H1 (cell line): ENCODE measurements at regions not wholly inside any gene's neighbourhood (a gene's known extent, or its start where the extent isn't known, plus 50 kb on each side); places are given as distances from the start of the nearest gene placed in this dataset.

ENCODE experiments used
- CTCF ChIA-PET: fragments of 300-600 bp; sonication (Branson Sonifier 250); formaldehyde crosslinking; loops from one replicate; lab custom pipeline; 2021; ENCODE audit not compliant: partially characterized antibody; lab: Charles Lee
- POLR2A ChIA-PET: fragments of 300-600 bp; sonication (Branson Sonifier 250); formaldehyde crosslinking; loops from one replicate; lab custom pipeline; 2021; ENCODE audit warnings: inconsistent platforms; ENCODE audit not compliant: partially characterized antibody; lab: Charles Lee
- DNase-seq, 2 experiments: peaks; one replicate each; pipeline versions ENCODE4 v3.0.0 to v3.0.0-alpha.2; 2010 to 2022; ENCODE audit warnings: low spot score in 2 of 2, low read depth in 1 of 2, mixed read lengths in 1 of 2
- FAIRE-seq: peaks from 2 replicates; lab custom pipeline; 2011; peaks lifted over from hg19 to GRCh38; lab: Jason Lieb, UNC
- H2AFZ ChIP-seq: 2 replicates; pipeline ENCODE4 v1.8.1; 2012; ENCODE audit warnings: low read length, inconsistent platforms
- H2AK5ac ChIP-seq: 2 replicates; pipeline ENCODE4 v1.6.1; 2013; ENCODE audit warnings: low read depth, low read length
- H2BK120ac ChIP-seq: replicated peaks from 2 replicates; pipeline ENCODE3; 2013; ENCODE audit warnings: low read depth, low read length, inconsistent platforms
- H2BK12ac ChIP-seq: 2 replicates; pipeline ENCODE4 v1.6.1; 2013; ENCODE audit warnings: low read depth, low read length
- H2BK15ac ChIP-seq: 2 replicates; pipeline ENCODE4 v1.6.1; 2013; ENCODE audit warnings: low read length
- H2BK20ac ChIP-seq: 2 replicates; pipeline ENCODE4 v1.6.1; 2013; ENCODE audit warnings: low read length
- H2BK5ac ChIP-seq: 2 replicates; pipeline ENCODE4 v1.6.1; 2013; ENCODE audit warnings: low read depth, low read length
- H3K14ac ChIP-seq: 2 replicates; pipeline ENCODE4 v1.6.1; 2013; ENCODE audit warnings: inconsistent platforms; ENCODE audit not compliant: insufficient read length
- H3K18ac ChIP-seq: 2 replicates; pipeline ENCODE4 v1.6.1; 2013; ENCODE audit warnings: low read length; ENCODE audit errors: extremely low read depth
- H3K23ac ChIP-seq: 2 replicates; pipeline ENCODE4 v1.6.1; 2013; ENCODE audit warnings: inconsistent platforms; ENCODE audit not compliant: insufficient read length
- H3K23me2 ChIP-seq: 2 replicates; pipeline ENCODE4 v1.6.1; 2013; ENCODE audit warnings: low read depth, low read length
- H3K27ac ChIP-seq: 2 replicates; pipeline ENCODE4 v1.6.1; 2011; ENCODE audit warnings: low read depth, low read length, inconsistent platforms
- H3K27me3 ChIP-seq, 4 experiments: replicated peaks in 1 of 4; 1 replicate in 1 of 4; 2 replicates in 3 of 4; pipeline versions ENCODE4 v1.6.1 to v1.8.1; 2011 to 2013; ENCODE audit warnings: low read length in 3 of 4, mild to moderate bottlenecking in 3 of 4, inconsistent platforms in 2 of 4, mixed read lengths in 2 of 4, moderate library complexity in 1 of 4; ENCODE audit not compliant: control insufficient read depth in 3 of 4, insufficient read depth in 3 of 4; ENCODE audit errors: extremely low read depth in 1 of 4
- H3K36me3 ChIP-seq, 4 experiments: 2 replicates each; pipeline versions ENCODE4 v1.6.1 to v1.8.1; 2011 to 2013; ENCODE audit warnings: mild to moderate bottlenecking in 4 of 4, low read length in 3 of 4, moderate library complexity in 2 of 4, control low read depth in 1 of 4, inconsistent platforms in 1 of 4; ENCODE audit not compliant: insufficient read depth in 4 of 4, control insufficient read depth in 2 of 4
- H3K4ac ChIP-seq: replicated peaks from 2 replicates; pipeline ENCODE3; 2013; ENCODE audit warnings: low read length, low read depth, mixed read lengths, inconsistent platforms; ENCODE audit not compliant: insufficient read length
- H3K4me1 ChIP-seq, 4 experiments: replicated peaks in 1 of 4; 1 replicate in 1 of 4; 2 replicates in 3 of 4; pipeline versions ENCODE4 v1.6.1 to v1.8.1; 2011 to 2013; ENCODE audit warnings: low read length in 3 of 4, inconsistent platforms in 2 of 4, mixed read lengths in 1 of 4; ENCODE audit not compliant: insufficient read depth in 4 of 4, control insufficient read depth in 3 of 4
- H3K4me2 ChIP-seq, 2 experiments: 2 replicates each; pipeline versions ENCODE4 v1.6.1 to v1.8.1; 2011 to 2013; ENCODE audit warnings: low read depth in 2 of 2, low read length in 2 of 2, control low read depth in 1 of 2, inconsistent platforms in 1 of 2, mild to moderate bottlenecking in 1 of 2; ENCODE audit not compliant: insufficient read depth in 1 of 2
- H3K4me3 ChIP-seq, 4 experiments: fragments of 200-600, 300-600 bp in 1 of 4; sonication (generic), shearing (Covaris generic), sonication (Bioruptor Twin) in 1 of 4; 2 replicates each; pipeline versions ENCODE4 v1.5.1 to v1.8.1; 2011 to 2016; ENCODE audit warnings: low read length in 4 of 4, low read depth in 3 of 4, control low read depth in 2 of 4, inconsistent platforms in 2 of 4, mild to moderate bottlenecking in 2 of 4, mixed read lengths in 1 of 4, moderate library complexity in 1 of 4; ENCODE audit not compliant: insufficient read depth in 2 of 4; ENCODE audit errors: extremely low read depth in 1 of 4
- H3K56ac ChIP-seq: replicated peaks from 2 replicates; pipeline ENCODE3; 2013; ENCODE audit warnings: low read depth, mild to moderate bottlenecking, mixed read lengths, low read length, inconsistent platforms; ENCODE audit not compliant: insufficient read length
- H3K79me1 ChIP-seq: 2 replicates; pipeline ENCODE4 v1.6.1; 2013; ENCODE audit warnings: low read depth, low read length, control low read depth
- H3K79me2 ChIP-seq, 2 experiments: 2 replicates each; pipeline versions ENCODE4 v1.6.1 to v1.8.1; 2012 to 2013; ENCODE audit warnings: low read length in 2 of 2, mild to moderate bottlenecking in 2 of 2, inconsistent platforms in 1 of 2; ENCODE audit not compliant: insufficient read depth in 2 of 2, control insufficient read depth in 1 of 2
- H3K9ac ChIP-seq, 4 experiments: replicated peaks in 1 of 4; 1 replicate in 1 of 4; 2 replicates in 3 of 4; pipeline versions ENCODE4 v1.6.1 to v1.8.1; 2011 to 2013; ENCODE audit warnings: low read depth in 3 of 4, low read length in 3 of 4, control low read depth in 2 of 4, mild to moderate bottlenecking in 2 of 4, moderate library complexity in 2 of 4, inconsistent platforms in 1 of 4; ENCODE audit errors: extremely low read depth in 1 of 4
- H3K9me3 ChIP-seq, 2 experiments: 2 replicates each; pipeline versions ENCODE4 v1.6.1 to v1.8.1; 2012 to 2013; ENCODE audit warnings: mild to moderate bottlenecking in 2 of 2, moderate library complexity in 2 of 2, control low read depth in 1 of 2, inconsistent platforms in 1 of 2, low read depth in 1 of 2, low read length in 1 of 2, mixed read lengths in 1 of 2; ENCODE audit not compliant: insufficient read depth in 2 of 2
- H4K20me1 ChIP-seq, 2 experiments: replicated peaks in 1 of 2; 2 replicates each; pipeline versions ENCODE3 to v1.8.1; 2011 to 2013; ENCODE audit warnings: inconsistent platforms in 2 of 2, low read length in 2 of 2, mild to moderate bottlenecking in 1 of 2; ENCODE audit not compliant: insufficient read depth in 2 of 2, control insufficient read depth in 1 of 2
- H4K5ac ChIP-seq: 2 replicates; pipeline ENCODE4 v1.6.1; 2013; ENCODE audit warnings: low read length, low read depth, mixed read lengths, inconsistent platforms; ENCODE audit not compliant: insufficient read length
- H4K8ac ChIP-seq: 2 replicates; pipeline ENCODE4 v1.8.0; 2013; ENCODE audit warnings: mild to moderate bottlenecking, moderate library complexity, low read length, inconsistent platforms; ENCODE audit not compliant: insufficient read depth; ENCODE audit errors: extremely low read depth
- H4K91ac ChIP-seq: replicated peaks from 2 replicates; pipeline ENCODE3; 2013; ENCODE audit warnings: low read length, mixed read lengths, inconsistent platforms; ENCODE audit not compliant: insufficient read length
- CBX8 ChIP-seq: fragments of 300-800, 300-1000 bp; sonication (generic); IDR thresholded peaks from 2 replicates; pipeline ENCODE4 v1.7.1; 2016; ENCODE audit warnings: low read depth, low read length, borderline replicate concordance
- CHD2 ChIP-seq: IDR thresholded peaks from 2 replicates; pipeline ENCODE4 v1.6.1; 2012; ENCODE audit warnings: low read length, improper control_type of control experiment
- EP300 ChIP-seq, 2 experiments: IDR thresholded peaks; 1 replicate in 1 of 2; 2 replicates in 1 of 2; pipeline ENCODE4 v1.6.1; 2011 to 2012; ENCODE audit warnings: low read depth in 2 of 2, low read length in 2 of 2, mild to moderate bottlenecking in 2 of 2, borderline replicate concordance in 1 of 2, inconsistent platforms in 1 of 2, moderate library complexity in 1 of 2
- GABPA ChIP-seq: IDR thresholded peaks from 2 replicates; pipeline ENCODE4 v1.6.1; 2011; ENCODE audit warnings: mild to moderate bottlenecking, low read length, moderate library complexity, borderline replicate concordance; ENCODE audit not compliant: insufficient read depth
- GTF2F1 ChIP-seq: IDR thresholded peaks from 2 replicates; pipeline ENCODE4 v1.6.1; 2012; ENCODE audit warnings: low read depth, low read length, improper control_type of control experiment, borderline replicate concordance
- HDAC2 ChIP-seq, 2 experiments: fragments of 300-600 bp in 1 of 2; sonication (generic) in 1 of 2; IDR thresholded peaks; 2 replicates each; pipeline ENCODE4 v1.6.1; 2011 to 2012; ENCODE audit warnings: low read depth in 2 of 2, low read length in 2 of 2, mild to moderate bottlenecking in 2 of 2, moderate library complexity in 2 of 2, borderline replicate concordance in 1 of 2, inconsistent platforms in 1 of 2
- KDM4A ChIP-seq: IDR thresholded peaks from one replicate; pipeline ENCODE4 v1.7.1; 2012; ENCODE audit warnings: low read depth, mild to moderate bottlenecking, moderate library complexity, low read length, inconsistent platforms; ENCODE audit not compliant: severe bottlenecking
- RBBP5 ChIP-seq: IDR thresholded peaks from 2 replicates; pipeline ENCODE4 v1.7.1; 2012; ENCODE audit warnings: low read depth, mild to moderate bottlenecking, inconsistent platforms, low read length, moderate library complexity, borderline replicate concordance
- RNF2 ChIP-seq: fragments of 200-900, 300-1000 bp; sonication (generic); IDR thresholded peaks from 2 replicates; pipeline ENCODE4 v1.7.1; 2016; ENCODE audit warnings: borderline replicate concordance, low read depth, mild to moderate bottlenecking, antibody characterized with exemption, low read length; ENCODE audit not compliant: poor library complexity, severe bottlenecking; ENCODE audit errors: missing control alignments
- SIN3A ChIP-seq, 2 experiments: IDR thresholded peaks in 1 of 2; conservative IDR thresholded peaks in 1 of 2; 2 replicates each; pipeline ENCODE4 v1.6.1; 2011 to 2012; ENCODE audit warnings: low read length in 2 of 2, improper control_type of control experiment in 1 of 2, low read depth in 1 of 2, mild to moderate bottlenecking in 1 of 2
- TAF1 ChIP-seq: IDR thresholded peaks from 2 replicates; pipeline ENCODE4 v1.6.1; 2011; ENCODE audit warnings: mild to moderate bottlenecking, low read depth, low read length
- TCF12 ChIP-seq: IDR thresholded peaks from 2 replicates; pipeline ENCODE4 v1.6.1; 2011; ENCODE audit warnings: low read depth, mild to moderate bottlenecking, low read length
- YY1 ChIP-seq: IDR thresholded peaks from 2 replicates; pipeline ENCODE4 v1.6.1; 2011; ENCODE audit warnings: low read depth, mild to moderate bottlenecking, low read length
- ZNF274 ChIP-seq: IDR thresholded peaks from 2 replicates; pipeline ENCODE4 v1.7.0; 2012; ENCODE audit warnings: low read length, borderline replicate concordance; ENCODE audit errors: extremely low read depth
- WGBS, 2 experiments: shearing (Covaris generic) in 1 of 2; methylation state at CpG; one replicate each; pipeline versions ENCODE4 v1.1.6 to v1.1.7; 2013 to 2015; ENCODE audit warnings: low lambda C conversion rate in 2 of 2, mixed read lengths in 2 of 2, inconsistent platforms in 1 of 2, low coverage in 1 of 2, missing lambda C conversion rate in 1 of 2; ENCODE audit not compliant: insufficient replicate concordance in 2 of 2, insufficient coverage in 1 of 2, insufficient read length in 1 of 2; ENCODE audit errors: extremely low coverage in 1 of 2, missing lambda C conversion rate in 1 of 2; 5-methylcytosine and 5-hydroxymethylcytosine counted together

- Histone ChIP-seq H2BK120ac (no peak overlapping the region), H2BK20ac (no peak overlapping the region), H3K27me3 (no peaks in the 10 kb centered on the region; a peak in 1 of 7 replicates), H3K4me3 (no peak overlapping the region), H3K9me3 (no peaks in the 10 kb centered on the region), H3K23me2 (no peaks in the 10 kb centered on the region), H2BK5ac (no peak overlapping the region), H3K27ac (no peak overlapping the region), H3K23ac (no peak overlapping the region), H2BK12ac (no peak overlapping the region), H3K18ac (no peak overlapping the region), H4K8ac (no peak overlapping the region), H4K20me1 (no peaks in the 10 kb centered on the region), H2AFZ (no peak overlapping the region), H3K14ac (no peak overlapping the region), H4K91ac (no peak overlapping the region), H3K79me1 (no peaks in the 10 kb centered on the region), H3K79me2 (no peaks in the 10 kb centered on the region), H3K4ac (no peak overlapping the region), H3K56ac (no peak overlapping the region), H3K4me1 (peaks cover 0 to 9% (median 1%) of the 10 kb centered on the region in 4 experiments; a peak in 3 of 7 replicates), H4K5ac (no peak overlapping the region), H2BK15ac (no peak overlapping the region), H3K36me3 (no peaks in the 10 kb centered on the region), H3K4me2 (no peak overlapping the region), H2AK5ac (no peak overlapping the region), H3K9ac (no peak overlapping the region)
- FAIRE-seq (no peak), DNase-seq (no peak)
- ChIA-PET CTCF (interaction anchor here (0.6 kb wide), 1 partner anchor 238 kb away, joined by 3 read pairs; no protein-coding TSS in a partner anchor), POLR2A (no interaction called here)
- 94% methylated on average over 7 of the region's 7 CpGs; no CpG with 5 or more reads in 1 of the 2 experiments for WGBS, 2 experiments
- TF ChIP-seq RNF2 (no peak), KDM4A (no peak), GABPA (no peak), CHD2 (no peak), ZNF274 (no peak), HDAC2 (IDR thresholded peaks at IDR 0.05; ENCODE audit: borderline replicate concordance in 1 of 2, low read depth in 2 of 2, low read length in 2 of 2) (no peak), SIN3A (conservative IDR thresholded peaks at IDR 0.05 in 1 of 2, IDR thresholded peaks at IDR 0.05 in 1 of 2; ENCODE audit: low read depth in 1 of 2, low read length in 2 of 2) (no peak), CBX8 (no peak), TAF1 (no peak), RBBP5 (no peak), TCF12 (no peak), EP300 (IDR thresholded peaks at IDR 0.05; ENCODE audit: borderline replicate concordance in 1 of 2, low read depth in 2 of 2, low read length in 2 of 2) (no peak), GTF2F1 (no peak), YY1 (no peak)
These were observed 190.7 kb upstream of the SLC27A6 start for GRCh38 chr5:128774605-128775004.
